ENCODE measurements at regions not wholly inside any gene's neighbourhood (a gene's known extent, or its start where the extent isn't known, plus 50 kb on each side); places are given as distances from the start of the nearest gene placed in this dataset.

GRCh38 chr14:53619691-53620231 is 336.9 kb downstream of the BMP4 start:
- no peaks in the 10 kb centered on the region for H3K79me1 ChIP-seq (ENCODE audit: low read depth, low read length)
- no peak overlapping the region for H3K4ac ChIP-seq (replicated peaks; ENCODE audit: insufficient read length, low read depth, low read length)
- no peak overlapping the region for H3K4me2 ChIP-seq (ENCODE audit: insufficient read depth in 1 of 2, low read depth in 2 of 2, low read length in 2 of 2)
- H3K9me3 ChIP-seq (ENCODE audit: insufficient read depth in 2 of 2, low read depth in 1 of 2, low read length in 1 of 2), result no peaks in the 10 kb centered on the region
- no peak overlapping the region for H2BK5ac ChIP-seq (ENCODE audit: low read depth, low read length)
- no peaks in the 10 kb centered on the region for H3K23me2 ChIP-seq (ENCODE audit: low read depth, low read length)
- H3K4me3 ChIP-seq (ENCODE audit: extremely low read depth in 1 of 4, insufficient read depth in 2 of 4, low read depth in 3 of 4, low read length in 4 of 4), result no peak overlapping the region
- no peak overlapping the region for H3K27ac ChIP-seq (ENCODE audit: low read depth, low read length)
- H2BK15ac ChIP-seq (ENCODE audit: low read length), result no peak overlapping the region
- H2BK12ac ChIP-seq (ENCODE audit: low read depth, low read length), result no peak overlapping the region
- no peak overlapping the region for H2BK20ac ChIP-seq (ENCODE audit: low read length)
- no peaks in the 10 kb centered on the region for H3K4me1 ChIP-seq (replicated peaks in 1 of 4; ENCODE audit: control insufficient read depth in 3 of 4, insufficient read depth in 4 of 4, low read length in 3 of 4)
- no peak overlapping the region for H3K18ac ChIP-seq (ENCODE audit: extremely low read depth, low read length)
- H4K5ac ChIP-seq (ENCODE audit: insufficient read length, low read depth, low read length), result no peak overlapping the region
- H2AK5ac ChIP-seq (ENCODE audit: low read depth, low read length), result no peak overlapping the region
- no peak overlapping the region for H3K23ac ChIP-seq (ENCODE audit: insufficient read length)
- H4K20me1 ChIP-seq (replicated peaks in 1 of 2; ENCODE audit: control insufficient read depth in 1 of 2, insufficient read depth in 2 of 2, low read length in 2 of 2), result no peaks in the 10 kb centered on the region
- H2BK120ac ChIP-seq (replicated peaks; ENCODE audit: low read depth, low read length), result no peak overlapping the region
- no peak for DNase-seq (ENCODE audit: low read depth in 1 of 2, low spot score in 2 of 2)
- no peak overlapping the region for H3K14ac ChIP-seq (ENCODE audit: insufficient read length)
- ChIA-PET POLR2A (ENCODE audit: partially characterized antibody) (no interaction called here), CTCF (ENCODE audit: partially characterized antibody) (interaction anchor here (0.7 to 0.9 kb wide), 2 partner anchors 12 to 44 kb away, joined by 3 read pairs; no protein-coding TSS in a partner anchor)
- no peak for FAIRE-seq
- H4K91ac ChIP-seq (replicated peaks; ENCODE audit: insufficient read length, low read length), result no peak overlapping the region
- H4K8ac ChIP-seq (ENCODE audit: extremely low read depth, insufficient read depth, low read length), result no peak overlapping the region
- no peak overlapping the region for H3K9ac ChIP-seq (replicated peaks in 1 of 4; ENCODE audit: extremely low read depth in 1 of 4, low read depth in 3 of 4, low read length in 3 of 4)
- WGBS, 2 experiments (ENCODE audit: extremely low coverage in 1 of 2, insufficient coverage in 1 of 2, insufficient read length in 1 of 2, insufficient replicate concordance in 2 of 2, low coverage in 1 of 2, low lambda C conversion rate in 2 of 2, missing lambda C conversion rate in 1 of 2), result 88% methylated on average over 3 of the region's 3 CpGs; no CpG with 5 or more reads in 1 of the 2 experiments
- no peaks in the 10 kb centered on the region for H3K27me3 ChIP-seq (replicated peaks in 1 of 4; ENCODE audit: control insufficient read depth in 3 of 4, extremely low read depth in 1 of 4, insufficient read depth in 3 of 4, low read length in 3 of 4)
- no peaks in the 10 kb centered on the region for H3K36me3 ChIP-seq (ENCODE audit: control insufficient read depth in 2 of 4, insufficient read depth in 4 of 4, low read length in 3 of 4)
- H3K79me2 ChIP-seq (ENCODE audit: control insufficient read depth in 1 of 2, insufficient read depth in 2 of 2, low read length in 2 of 2), result no peaks in the 10 kb centered on the region
- no peak for TF ChIP-seq RBBP5 (IDR thresholded peaks at IDR 0.05; ENCODE audit: borderline replicate concordance, low read depth, low read length)
- TF ChIP-seq SP1 (IDR thresholded peaks at IDR 0.05; ENCODE audit: low read depth, low read length), result no peak
- TF ChIP-seq RAD21 (IDR thresholded peaks at IDR 0.05 in 1 of 2, conservative IDR thresholded peaks at IDR 0.05 in 1 of 2; ENCODE audit: low read depth in 2 of 2, low read length in 2 of 2), result no peak
- no peak for TF ChIP-seq SAP30 (IDR thresholded peaks at IDR 0.05; ENCODE audit: insufficient read depth, insufficient replicate concordance, low read length)
- no peak for TF ChIP-seq HDAC6 (IDR thresholded peaks at IDR 0.05; ENCODE audit: low read depth, low read length)
- H2AFZ ChIP-seq (ENCODE audit: low read length), result no peak overlapping the region
- H3K56ac ChIP-seq (replicated peaks; ENCODE audit: insufficient read length, low read depth, low read length), result no peak overlapping the region

Measured in H1 (cell line).